HepG2 (cell line): ENCODE measurements at regions not wholly inside any gene's neighbourhood (a gene's known extent, or its start where the extent isn't known, plus 50 kb on each side); places are given as distances from the start of the nearest gene placed in this dataset.

Experiments
- ATAC-seq: fragments of 200-7000 bp; cut with Tn5 transposase; 3 replicates; pipeline ENCODE4 v1.9.1; 2020; ENCODE audit warnings: mild to moderate bottlenecking, moderate library complexity
- BruUV-seq: library from RNA; stranded (reverse); fragments of 400-500 nt; replicated peaks from 2 replicates; lab custom pipeline; 2021; lab: Mats Ljungman, UMichigan
- CTCF ChIA-PET: fragments of 300-600 bp; formaldehyde crosslinking; extraction: SDS; loops from one replicate; lab custom pipeline; 2021; ENCODE audit warnings: low total read pairs, inconsistent platforms, low intra/inter-chr PET ratio; lab: Yijun Ruan, JAX
- POLR2A ChIA-PET: fragments of 350-600 bp; sonication (Branson Sonifier 250); formaldehyde crosslinking; loops from one replicate; lab custom pipeline; 2020; ENCODE audit warnings: antibody characterized with exemption, inconsistent platforms; lab: Yijun Ruan, JAX
- DNase-seq: peaks from one replicate; pipeline ENCODE4 v3.0.0-alpha.2; 2015; ENCODE audit warnings: low spot score
- FAIRE-seq: peaks from 3 replicates; lab custom pipeline; 2011; peaks lifted over from hg19 to GRCh38; lab: Jason Lieb, UNC
- H2AFZ ChIP-seq: one replicate; pipeline ENCODE4 v1.6.1; 2011; ENCODE audit warnings: low read length, inconsistent platforms
- H3K27ac ChIP-seq: fragments of 300-600 bp; 3 replicates; pipeline ENCODE4 v1.8.0; 2011; ENCODE audit warnings: mixed run types, mild to moderate bottlenecking, mixed read lengths, low read length, inconsistent platforms; ENCODE audit not compliant: insufficient read depth; ENCODE audit errors: extremely low read length
- H3K27me3 ChIP-seq, 2 experiments: fragments of 200-600 bp in 1 of 2; 2 replicates in 1 of 2; 3 replicates in 1 of 2; pipeline versions ENCODE4 v1.6.0 to v1.8.0; 2011; ENCODE audit warnings: low read length in 2 of 2, mild to moderate bottlenecking in 2 of 2, moderate library complexity in 2 of 2, inconsistent platforms in 1 of 2; ENCODE audit not compliant: insufficient read depth in 2 of 2, control insufficient read depth in 1 of 2
- H3K36me3 ChIP-seq, 2 experiments: fragments of 200-600 bp in 1 of 2; replicated peaks in 1 of 2; 2 replicates in 1 of 2; 3 replicates in 1 of 2; pipeline versions ENCODE4 v1.5.1 to v1.8.0; 2011; ENCODE audit warnings: low read length in 2 of 2, inconsistent platforms in 1 of 2; ENCODE audit not compliant: insufficient read depth in 2 of 2, control insufficient read depth in 1 of 2
- H3K4me1 ChIP-seq: 2 replicates; pipeline ENCODE4 v1.5.1; 2012; ENCODE audit warnings: low read length, inconsistent platforms; ENCODE audit not compliant: insufficient read depth
- H3K4me2 ChIP-seq: 2 replicates; pipeline ENCODE4 v1.6.0; 2011; ENCODE audit warnings: low read depth, low read length, inconsistent platforms
- H3K4me3 ChIP-seq, 3 experiments: fragments of 200-600 bp in 1 of 3; sonication (generic), shearing (Covaris generic) in 1 of 3; replicated peaks in 1 of 3; 2 replicates each; pipeline ENCODE4 v1.5.1; 2011 to 2016; ENCODE audit warnings: low read length in 3 of 3, inconsistent platforms in 2 of 3, low read depth in 2 of 3, mild to moderate bottlenecking in 2 of 3, control low read depth in 1 of 3, mixed read lengths in 1 of 3; ENCODE audit not compliant: insufficient read depth in 1 of 3
- H3K79me2 ChIP-seq: one replicate; pipeline ENCODE4 v1.6.1; 2011; ENCODE audit warnings: low read length, inconsistent platforms; ENCODE audit not compliant: insufficient read depth
- H3K9ac ChIP-seq: 2 replicates; pipeline ENCODE4 v1.6.0; 2011; ENCODE audit warnings: mild to moderate bottlenecking, low read depth, low read length, inconsistent platforms; ENCODE audit not compliant: insufficient read depth
- H3K9me3 ChIP-seq: 2 replicates; pipeline ENCODE4 v1.5.1; 2012; ENCODE audit warnings: mild to moderate bottlenecking, low read length
- H4K20me1 ChIP-seq: 2 replicates; pipeline ENCODE4 v1.6.0; 2011; ENCODE audit warnings: inconsistent platforms, mild to moderate bottlenecking, low read length, moderate library complexity; ENCODE audit not compliant: insufficient read depth
- ZBTB21 ChIP-seq: sonication (generic); formaldehyde crosslinking; IDR thresholded peaks from 2 replicates; pipeline ENCODE4 v1.4.0; 2020; ENCODE audit warnings: missing genetic modification reagents
- ZBTB39 ChIP-seq: sonication (generic); formaldehyde crosslinking; IDR thresholded peaks from 2 replicates; pipeline ENCODE4 v1.5.0; 2020; ENCODE audit warnings: missing genetic modification reagents
- ZSCAN30 ChIP-seq: sonication (generic); formaldehyde crosslinking; IDR thresholded peaks from 2 replicates; pipeline ENCODE4 v1.5.0; 2020; ENCODE audit warnings: mild to moderate bottlenecking, missing genetic modification reagents
- WGBS: methylation state at CpG from one replicate; pipeline ENCODE4 v1.1.6; 2017; ENCODE audit warnings: low lambda C conversion rate; 5-methylcytosine and 5-hydroxymethylcytosine counted together
- in situ Hi-C: cut with HindIII; loops from 2 replicates; pipeline ENCODE4 v1.10.0; 2017; ENCODE audit warnings: low pct_unique_long_range_greater_than_20kb; ENCODE audit not compliant: extremely low pct_ligation_motif_present
- intact Hi-C: fragments of 100-400 bp; cut with micrococcal nuclease; formaldehyde crosslinking; loops from one replicate; pipeline ENCODE4 v1.10.0; 2022; ENCODE audit not compliant: unreplicated experiment
- TF ChIP-seq, protein P1 (sequence below): IDR thresholded peaks from 2 replicates; pipeline ENCODE4 v1.6.1; 2016; ENCODE audit warnings: mild to moderate bottlenecking, missing biosample characterization, missing genetic modification reagents

- TF ChIP-seq, protein P1, sequence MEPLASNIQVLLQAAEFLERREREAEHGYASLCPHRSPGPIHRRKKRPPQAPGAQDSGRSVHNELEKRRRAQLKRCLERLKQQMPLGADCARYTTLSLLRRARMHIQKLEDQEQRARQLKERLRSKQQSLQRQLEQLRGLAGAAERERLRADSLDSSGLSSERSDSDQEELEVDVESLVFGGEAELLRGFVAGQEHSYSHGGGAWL (CRISPR knock-in tag), result no peak
Observed at GRCh38 chr3:59243476-59243875, 193.7 kb upstream of the CFAP20DC start (continued).

GRCh38 chr3:59240666-59241255 lies 190.9 kb upstream of the CFAP20DC start:
- TF ChIP-seq ZSCAN30 (no peak), ZBTB39 (CRISPR knock-in tag) (no peak), ZBTB21 (CRISPR knock-in tag) (no peak)
- TF ChIP-seq, all 625 proteins: peak for 0
- Histone ChIP-seq H3K4me2 (no peak overlapping the region), H3K9me3 (no peaks in the 10 kb centered on the region), H2AFZ (no peak overlapping the region), H3K4me1 (no peaks in the 10 kb centered on the region), H3K36me3 (no peaks in the 10 kb centered on the region), H3K27me3 (peaks cover 0 to 9% of the 10 kb centered on the region in 2 experiments; a peak in 2 of 5 replicates), H3K79me2 (no peaks in the 10 kb centered on the region), H3K9ac (no peak overlapping the region), H3K4me3 (no peak overlapping the region), H4K20me1 (no peaks in the 10 kb centered on the region), H3K27ac (no peak overlapping the region)
- no TSS peak for BruUV-seq
- no peak for DNase-seq
- ChIA-PET CTCF (no interaction called here), POLR2A (no interaction called here)
- intact Hi-C loops, result no loop called here
- in situ Hi-C loops, result no loop called here
- no peak for FAIRE-seq
- 0% methylated on average over 2 of the region's 2 CpGs for WGBS
- ATAC-seq, result no peak
